ENCODE measurements at regions not wholly inside any gene's neighbourhood (a gene's known extent, or its start where the extent isn't known, plus 50 kb on each side); places are given as distances from the start of the nearest gene placed in this dataset.
"Not testable (repeated sequence)": the region's sequence is repeated elsewhere in the genome, so short reads cannot be mapped to it uniquely, and the experiment has no call there.

- peaks cover 5% of the 10 kb centered on the region for H3K9me3 ChIP-seq (ENCODE audit: severe bottlenecking)
- H3K27me3 ChIP-seq (ENCODE audit: insufficient read depth, poor library complexity, severe bottlenecking) = no peaks in the 10 kb centered on the region
- TF ChIP-seq CTCF (IDR thresholded peaks at IDR 0.05; ENCODE audit: poor library complexity, severe bottlenecking) = no peak
- no peaks in the 10 kb centered on the region for H3K4me1 ChIP-seq (ENCODE audit: insufficient read depth, poor library complexity, severe bottlenecking)
- DNase-seq (ENCODE audit: low spot score) (no peak), ATAC-seq (ENCODE audit: low read depth) (no peak)
- H3K4me3 ChIP-seq (ENCODE audit: severe bottlenecking) = no peak overlapping the region
- H3K36me3 ChIP-seq (ENCODE audit: low read depth) = no peaks in the 10 kb centered on the region
- no peak overlapping the region for H3K27ac ChIP-seq (ENCODE audit: poor library complexity, severe bottlenecking)
Observed at GRCh38 chr6:105691971-105692370, 289.1 kb upstream of the PREP start.

- H3K4me1 ChIP-seq (ENCODE audit: insufficient read depth, poor library complexity, severe bottlenecking) = no peaks in the 10 kb centered on the region
- no peak for TF ChIP-seq CTCF (IDR thresholded peaks at IDR 0.05; ENCODE audit: poor library complexity, severe bottlenecking)
- peaks cover 5% of the 10 kb centered on the region for H3K9me3 ChIP-seq (ENCODE audit: severe bottlenecking)
- no peaks in the 10 kb centered on the region for H3K36me3 ChIP-seq (ENCODE audit: low read depth)
- no peaks in the 10 kb centered on the region for H3K27me3 ChIP-seq (ENCODE audit: insufficient read depth, poor library complexity, severe bottlenecking)
- H3K27ac ChIP-seq (ENCODE audit: poor library complexity, severe bottlenecking) = no peak overlapping the region
- H3K4me3 ChIP-seq (ENCODE audit: severe bottlenecking) = no peak overlapping the region
- ATAC-seq (ENCODE audit: low read depth) = no peak
- no peak for DNase-seq (ENCODE audit: low spot score)
Observed at GRCh38 chr6:105691081-105691480, 288.2 kb upstream of the PREP start.

- Histone ChIP-seq H3K36me3 (ENCODE audit: low read depth) (no peaks in the 10 kb centered on the region), H3K4me1 (ENCODE audit: insufficient read depth, poor library complexity, severe bottlenecking) (no peaks in the 10 kb centered on the region), H3K9me3 (ENCODE audit: severe bottlenecking) (peaks cover 5% of the 10 kb centered on the region), H3K27me3 (ENCODE audit: insufficient read depth, poor library complexity, severe bottlenecking) (no peaks in the 10 kb centered on the region), H3K27ac (ENCODE audit: poor library complexity, severe bottlenecking) (no peak overlapping the region), H3K4me3 (ENCODE audit: severe bottlenecking) (no peak overlapping the region)
- no peak for TF ChIP-seq CTCF (IDR thresholded peaks at IDR 0.05; ENCODE audit: poor library complexity, severe bottlenecking)
- no peak for DNase-seq (ENCODE audit: low spot score)
- ATAC-seq (ENCODE audit: low read depth) = no peak
Observed at GRCh38 chr6:105688573-105688972, 285.7 kb upstream of the PREP start.

- H3K27ac ChIP-seq (ENCODE audit: poor library complexity, severe bottlenecking); ATAC-seq (ENCODE audit: low read depth); DNase-seq (ENCODE audit: low spot score); H3K27me3 ChIP-seq (ENCODE audit: insufficient read depth, poor library complexity, severe bottlenecking); H3K4me3 ChIP-seq (ENCODE audit: severe bottlenecking); H3K9me3 ChIP-seq (ENCODE audit: severe bottlenecking); H3K36me3 ChIP-seq (ENCODE audit: low read depth); H3K4me1 ChIP-seq (ENCODE audit: insufficient read depth, poor library complexity, severe bottlenecking): not testable (repeated sequence)
Observed at GRCh38 chr6:105686793-105687192, 283.9 kb upstream of the PREP start.

- ATAC-seq (ENCODE audit: low read depth) (no peak), DNase-seq (ENCODE audit: low spot score) (no peak)
- TF ChIP-seq CTCF (IDR thresholded peaks at IDR 0.05; ENCODE audit: poor library complexity, severe bottlenecking) = no peak
- H3K36me3 ChIP-seq (ENCODE audit: low read depth) = no peaks in the 10 kb centered on the region
- no peaks in the 10 kb centered on the region for H3K27me3 ChIP-seq (ENCODE audit: insufficient read depth, poor library complexity, severe bottlenecking)
- H3K9me3 ChIP-seq (ENCODE audit: severe bottlenecking) = no peaks in the 10 kb centered on the region
- no peak overlapping the region for H3K4me3 ChIP-seq (ENCODE audit: severe bottlenecking)
- no peak overlapping the region for H3K27ac ChIP-seq (ENCODE audit: poor library complexity, severe bottlenecking)
- peaks cover 9% of the 10 kb centered on the region for H3K4me1 ChIP-seq (ENCODE audit: insufficient read depth, poor library complexity, severe bottlenecking)
Observed at GRCh38 chr6:105681061-105681460, 278.2 kb upstream of the PREP start.

All from RWPE2 (cell line).